T-cell (primary cell): ENCODE measurements at regions not wholly inside any gene's neighbourhood (a gene's known extent, or its start where the extent isn't known, plus 50 kb on each side); places are given as distances from the start of the nearest gene placed in this dataset.
A peak's percentile ranks its signal among the peaks of the same experiment; 100 is the strongest.

Experiments
- ATAC-seq, 4 experiments: fragments of 200-7000 bp in 3 of 4; fragments of 150-1000 bp in 1 of 4; cut with Tn5 transposase; replicated peaks in 1 of 4; 1 replicate in 3 of 4; 2 replicates in 1 of 4; pipeline ENCODE4 v1.10.0; 2021; ENCODE audit warnings: moderate library complexity in 3 of 4, mild to moderate bottlenecking in 2 of 4, moderate number of reproducible peaks in 1 of 4
- CTCF ChIA-PET, 2 donors: fragments of 300-600 bp; sonication (Branson Sonifier 250); formaldehyde crosslinking; loops; one replicate each; lab custom pipeline; 2022; ENCODE audit warnings: antibody characterized with exemption in 2 of 2; lab: Charles Lee
- POLR2A ChIA-PET, 2 donors: fragments of 300-600 bp; sonication (Branson Sonifier 250); formaldehyde crosslinking; loops; one replicate each; lab custom pipeline; 2022; ENCODE audit warnings: antibody characterized with exemption in 2 of 2; lab: Charles Lee
- DNase-seq, 35 experiments: peaks; one replicate each; pipeline versions ENCODE4 v3.0.0 to v3.0.0-alpha.2; 2013 to 2023
- H3K27ac ChIP-seq: one replicate; pipeline ENCODE4 v1.5.1; 2013; ENCODE audit warnings: low read length
- H3K27me3 ChIP-seq, 2 experiments: replicated peaks in 1 of 2; 1 replicate in 1 of 2; 2 replicates in 1 of 2; pipeline versions ENCODE4 v1.6.1 to v1.7.0; 2013; ENCODE audit warnings: low read length in 1 of 2, mixed read lengths in 1 of 2; ENCODE audit not compliant: control insufficient read depth in 2 of 2, insufficient read depth in 2 of 2; ENCODE audit errors: extremely low read depth in 1 of 2
- H3K36me3 ChIP-seq, 2 donors: 1 replicate in 1 of 2; 2 replicates in 1 of 2; pipeline versions ENCODE4 v1.6.1 to v1.7.0; 2013; ENCODE audit warnings: low read length in 1 of 2; ENCODE audit not compliant: control insufficient read depth in 2 of 2, insufficient read depth in 1 of 2; ENCODE audit errors: extremely low read depth in 1 of 2
- H3K4me1 ChIP-seq, 2 experiments: 1 replicate in 1 of 2; 2 replicates in 1 of 2; pipeline versions ENCODE4 v1.6.1 to v1.7.0; 2013; ENCODE audit warnings: low read length in 2 of 2, mixed read lengths in 1 of 2; ENCODE audit not compliant: insufficient read depth in 2 of 2, control insufficient read depth in 1 of 2; ENCODE audit errors: extremely low read depth in 1 of 2
- H3K4me3 ChIP-seq, 2 donors: 1 replicate in 1 of 2; 2 replicates in 1 of 2; pipeline versions ENCODE4 v1.5.1 to v1.7.0; 2013; ENCODE audit warnings: mild to moderate bottlenecking in 2 of 2, low read length in 1 of 2, moderate library complexity in 1 of 2; ENCODE audit not compliant: control insufficient read depth in 1 of 2; ENCODE audit errors: extremely low read depth in 1 of 2
- H3K9me3 ChIP-seq: 2 replicates; pipeline ENCODE4 v1.7.0; 2013
- H3K27ac Mint-ChIP-seq, 2 donors: one replicate each; pipeline ENCODE4 v1.8.0; 2020 to 2021; ENCODE audit warnings: mild to moderate bottlenecking in 2 of 2, mixed read lengths in 2 of 2
- H3K27me3 Mint-ChIP-seq, 2 donors: one replicate each; pipeline ENCODE4 v1.8.0; 2021 to 2022; ENCODE audit warnings: mixed read lengths in 2 of 2
- H3K36me3 Mint-ChIP-seq: one replicate; pipeline ENCODE4 v1.8.0; 2021; ENCODE audit warnings: mixed read lengths
- H3K4me1 Mint-ChIP-seq, 3 donors: one replicate each; pipeline ENCODE4 v1.8.0; 2020 to 2022; ENCODE audit warnings: mixed read lengths in 3 of 3, mild to moderate bottlenecking in 1 of 3
- H3K4me3 Mint-ChIP-seq, 3 donors: one replicate each; pipeline ENCODE4 v1.8.0; 2020 to 2022; ENCODE audit warnings: mild to moderate bottlenecking in 3 of 3, mixed read lengths in 3 of 3, moderate library complexity in 3 of 3
- H3K9me3 Mint-ChIP-seq, 3 donors: one replicate each; pipeline ENCODE4 v1.8.0; 2020 to 2022; ENCODE audit warnings: mixed read lengths in 3 of 3
- WGBS: methylation state at CpG from one replicate; pipeline ENCODE4 v1.1.5; 2013; ENCODE audit warnings: missing lambda C conversion rate; ENCODE audit not compliant: insufficient coverage; 5-methylcytosine and 5-hydroxymethylcytosine counted together

DNA sequence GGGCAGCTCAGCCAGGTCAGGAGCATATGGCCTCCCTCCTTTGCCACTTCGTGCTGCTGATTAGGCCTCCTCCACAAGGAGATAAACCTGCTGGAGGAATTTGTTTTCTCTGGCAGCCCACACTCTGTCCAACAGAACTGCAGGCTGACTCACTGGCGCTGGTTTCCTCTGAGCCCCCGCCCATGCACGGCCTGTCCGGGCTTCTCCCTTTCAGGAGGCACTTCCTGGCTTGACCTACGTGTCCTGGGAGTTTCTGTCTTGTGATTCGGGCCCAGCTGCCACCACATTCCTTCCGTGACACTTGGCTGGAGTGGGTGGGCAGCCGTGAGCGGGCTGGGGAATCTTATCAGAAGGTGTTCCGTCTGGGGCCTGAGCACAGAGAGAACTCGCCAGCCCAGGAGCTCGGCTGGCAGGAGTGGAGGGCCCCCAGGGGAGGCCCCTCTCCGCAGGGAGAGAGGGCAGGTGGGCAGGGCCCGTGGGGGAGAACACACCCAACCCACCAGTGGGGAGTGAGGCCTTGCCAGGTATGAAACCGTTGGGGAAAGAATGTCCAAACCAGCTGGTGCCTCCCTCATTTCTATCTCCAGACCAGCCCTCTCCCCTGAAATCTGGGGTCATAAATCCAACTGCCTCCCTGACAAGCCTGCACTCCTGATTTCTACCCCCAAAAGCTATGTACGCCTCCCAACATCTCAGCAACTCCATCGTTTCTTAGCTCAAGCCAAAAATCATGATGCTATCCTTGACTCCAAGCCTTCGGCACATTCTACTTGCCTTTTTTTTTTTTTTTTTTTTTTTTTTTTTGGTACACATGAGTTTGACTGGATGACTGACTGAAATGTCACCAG, 110.6 kb upstream of the MEF2A start:
- DNase-seq (peak in 1 of 35 experiments; percentile 11), ATAC-seq (no peak)
- H3K27ac ChIP-seq, result no peak overlapping the region
- no peak overlapping the region for H3K4me3 ChIP-seq
- no peaks in the 10 kb centered on the region for H3K36me3 ChIP-seq
- WGBS, result 62% methylated on average over 12 of the region's 19 CpGs
- Mint-ChIP-seq H3K36me3 (no peaks in the 10 kb centered on the region), H3K27me3 (no peaks in the 10 kb centered on the region), H3K4me3 (no peak overlapping the region), H3K9me3 (peaks cover 2 to 9% (median 6%) of the 10 kb centered on the region in 3 donors), H3K27ac (no peak overlapping the region), H3K4me1 (peaks cover 19 to 25% (median 22%) of the 10 kb centered on the region in 3 donors)
- ChIA-PET POLR2A (no interaction called here), CTCF (interaction anchor here in 1 of 2 donors (0.6 kb wide), 1 partner anchor 9 kb away, joined by 9 read pairs; no protein-coding TSS in a partner anchor)
- no peaks in the 10 kb centered on the region for H3K9me3 ChIP-seq
- peaks cover 14 to 35% of the 10 kb centered on the region in 2 experiments for H3K4me1 ChIP-seq
- H3K27me3 ChIP-seq, result peaks cover 0 to 27% of the 10 kb centered on the region in 2 experiments

DNA sequence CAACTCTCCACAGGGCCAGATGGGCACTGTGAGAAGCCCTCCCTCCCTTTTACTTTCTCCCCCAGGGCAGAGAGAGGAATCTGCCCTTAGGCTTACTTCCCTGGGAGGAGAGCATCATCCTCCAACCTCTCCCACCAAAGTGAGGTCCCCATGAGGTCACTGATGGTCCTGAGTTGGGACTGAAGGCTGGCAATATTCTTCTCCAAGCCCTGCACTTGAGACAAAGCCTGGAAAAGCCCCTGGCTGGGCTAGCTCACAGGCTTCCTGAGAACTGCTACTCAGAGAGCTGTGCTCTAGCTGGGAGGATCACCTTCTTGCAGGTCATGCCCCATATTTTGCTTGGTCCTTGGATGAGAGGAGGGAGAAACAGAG, 110.0 kb upstream of the MEF2A start:
- Mint-ChIP-seq H3K4me1 (peaks cover 13 to 19% (median 16%) of the 10 kb centered on the region in 3 donors), H3K4me3 (no peak overlapping the region), H3K36me3 (no peaks in the 10 kb centered on the region), H3K27me3 (no peaks in the 10 kb centered on the region), H3K9me3 (peaks cover 2 to 9% (median 6%) of the 10 kb centered on the region in 3 donors), H3K27ac (no peak overlapping the region)
- no peaks in the 10 kb centered on the region for H3K36me3 ChIP-seq
- no peaks in the 10 kb centered on the region for H3K9me3 ChIP-seq
- H3K4me1 ChIP-seq, result peaks cover 9 to 29% of the 10 kb centered on the region in 2 experiments
- ChIA-PET CTCF (interaction anchor here (0.6 kb wide), 2 partner anchors 8 to 241 kb away, joined by 4 to 9 read pairs; no protein-coding TSS in a partner anchor), POLR2A (no interaction called here)
- no peak for DNase-seq
- H3K27ac ChIP-seq, result no peak overlapping the region
- peaks cover 0 to 27% of the 10 kb centered on the region in 2 experiments for H3K27me3 ChIP-seq
- ATAC-seq, result no peak
- H3K4me3 ChIP-seq, result no peak overlapping the region

DNA sequence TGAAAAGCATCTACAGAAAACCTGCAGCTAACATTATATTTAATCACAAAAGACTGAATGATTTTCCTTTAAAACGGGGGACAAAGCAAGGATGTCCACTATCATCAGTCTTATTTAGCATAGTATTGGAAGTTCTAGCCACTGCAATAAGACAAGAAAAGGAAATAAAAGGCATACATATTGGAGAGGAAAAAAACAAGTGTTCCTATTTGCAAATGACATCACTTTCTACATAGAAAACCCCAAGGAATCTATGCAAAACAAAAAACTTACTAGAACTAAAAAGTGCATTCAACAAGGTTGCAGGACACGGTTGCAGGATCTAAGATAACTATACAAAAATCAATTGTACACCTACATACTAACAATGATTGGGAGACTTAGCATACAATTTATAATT, 101.6 kb upstream of the MEF2A start:
- WGBS, result no CpG with 5 or more reads among the region's 2 CpGs
- Mint-ChIP-seq H3K9me3 (peaks cover 17 to 30% (median 18%) of the 10 kb centered on the region in 3 donors), H3K4me1 (no peaks in the 10 kb centered on the region), H3K27ac (no peak overlapping the region), H3K4me3 (no peak overlapping the region), H3K27me3 (no peaks in the 10 kb centered on the region), H3K36me3 (no peaks in the 10 kb centered on the region)
- DNase-seq (no peak), ATAC-seq (no peak)
- Histone ChIP-seq H3K4me1 (no peaks in the 10 kb centered on the region), H3K27ac (no peak overlapping the region), H3K4me3 (no peak overlapping the region), H3K9me3 (no peaks in the 10 kb centered on the region), H3K36me3 (no peaks in the 10 kb centered on the region), H3K27me3 (no peaks in the 10 kb centered on the region)
- CTCF ChIA-PET, result interaction anchor here in 1 of 2 donors (0.6 kb wide), 1 partner anchor 9 kb away, joined by 9 read pairs; no protein-coding TSS in a partner anchor
- POLR2A ChIA-PET, result no interaction called here

DNA sequence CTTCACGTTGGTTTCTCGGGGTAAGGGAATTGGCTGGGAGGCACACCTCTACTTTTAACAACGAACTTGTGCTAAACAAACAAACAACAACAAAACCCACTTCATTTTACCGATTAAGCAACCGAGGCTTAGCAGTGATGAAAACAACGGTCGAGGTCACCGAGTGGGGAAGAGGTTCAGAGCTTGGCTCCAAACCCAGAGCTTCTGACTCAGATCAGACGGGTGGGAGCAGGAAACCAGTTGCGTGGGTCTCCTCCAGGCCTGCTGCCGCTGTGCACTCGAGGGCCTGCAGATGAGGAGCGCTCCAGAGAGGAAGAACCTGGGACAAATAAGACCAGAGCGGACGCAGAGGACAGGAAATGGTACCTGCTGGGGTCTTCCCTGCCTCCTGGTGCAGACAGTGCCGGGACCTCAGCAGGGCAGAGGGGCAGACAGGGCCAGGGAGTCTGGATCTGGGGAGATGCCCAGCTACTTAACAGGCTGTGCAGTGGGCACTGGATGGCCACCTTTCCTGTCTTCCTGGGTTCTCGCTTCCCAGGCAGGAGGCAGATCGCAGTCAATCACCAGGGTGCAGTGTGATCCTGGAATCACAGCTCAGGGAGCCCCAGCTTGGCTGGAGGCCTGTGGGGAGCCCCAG, 99.0 kb upstream of the MEF2A start:
- no peak overlapping the region for H3K4me3 ChIP-seq
- H3K27ac ChIP-seq, result no peak overlapping the region
- ChIA-PET POLR2A (no interaction called here), CTCF (no interaction called here)
- peaks cover 17 to 30% (median 18%) of the 10 kb centered on the region in 3 donors for H3K9me3 Mint-ChIP-seq
- H3K27ac Mint-ChIP-seq, result no peak overlapping the region
- H3K27me3 Mint-ChIP-seq, result no peaks in the 10 kb centered on the region
- H3K9me3 ChIP-seq, result no peaks in the 10 kb centered on the region
- ATAC-seq (no peak), DNase-seq (no peak)
- no peaks in the 10 kb centered on the region for H3K4me1 ChIP-seq
- no peak overlapping the region for H3K4me3 Mint-ChIP-seq
- 89% methylated on average over 16 of the region's 18 CpGs for WGBS
- H3K36me3 ChIP-seq, result no peaks in the 10 kb centered on the region
- H3K27me3 ChIP-seq, result no peaks in the 10 kb centered on the region
- no peaks in the 10 kb centered on the region for H3K4me1 Mint-ChIP-seq
- no peaks in the 10 kb centered on the region for H3K36me3 Mint-ChIP-seq

DNA sequence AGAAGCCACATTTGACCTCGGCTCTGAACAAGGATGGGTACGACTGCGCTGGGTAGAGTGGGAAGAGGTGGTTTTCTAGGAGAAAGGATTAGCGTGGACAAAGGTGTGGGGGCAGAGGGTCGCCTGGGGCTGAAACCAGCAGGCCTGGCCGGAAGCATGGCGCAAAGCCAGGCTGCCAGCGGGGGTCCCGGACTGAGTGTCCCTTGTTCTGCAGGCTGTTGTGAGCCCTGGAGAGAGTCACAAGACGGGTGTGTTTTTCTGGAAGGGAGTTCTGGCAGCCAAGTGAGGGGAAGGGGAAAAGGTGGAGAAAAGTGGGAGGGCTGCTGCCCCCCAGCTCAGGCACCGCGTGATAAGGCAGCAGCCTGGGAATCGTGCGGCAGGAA, 98.5 kb upstream of the MEF2A start:
- no peak for ATAC-seq
- Histone ChIP-seq H3K27me3 (no peaks in the 10 kb centered on the region), H3K4me1 (no peaks in the 10 kb centered on the region), H3K36me3 (no peaks in the 10 kb centered on the region), H3K9me3 (no peaks in the 10 kb centered on the region), H3K27ac (no peak overlapping the region), H3K4me3 (no peak overlapping the region)
- no peaks in the 10 kb centered on the region for H3K27me3 Mint-ChIP-seq
- no peak overlapping the region for H3K4me3 Mint-ChIP-seq
- no peaks in the 10 kb centered on the region for H3K36me3 Mint-ChIP-seq
- 91% methylated on average over 14 of the region's 14 CpGs for whole genome bisulfite sequencing
- ChIA-PET POLR2A (no interaction called here), CTCF (no interaction called here)
- peak in 1 of 35 experiments; percentile 17 for DNase-seq
- no peaks in the 10 kb centered on the region for H3K4me1 Mint-ChIP-seq
- peaks cover 12 to 27% (median 17%) of the 10 kb centered on the region in 3 donors for H3K9me3 Mint-ChIP-seq
- no peak overlapping the region for H3K27ac Mint-ChIP-seq

DNA sequence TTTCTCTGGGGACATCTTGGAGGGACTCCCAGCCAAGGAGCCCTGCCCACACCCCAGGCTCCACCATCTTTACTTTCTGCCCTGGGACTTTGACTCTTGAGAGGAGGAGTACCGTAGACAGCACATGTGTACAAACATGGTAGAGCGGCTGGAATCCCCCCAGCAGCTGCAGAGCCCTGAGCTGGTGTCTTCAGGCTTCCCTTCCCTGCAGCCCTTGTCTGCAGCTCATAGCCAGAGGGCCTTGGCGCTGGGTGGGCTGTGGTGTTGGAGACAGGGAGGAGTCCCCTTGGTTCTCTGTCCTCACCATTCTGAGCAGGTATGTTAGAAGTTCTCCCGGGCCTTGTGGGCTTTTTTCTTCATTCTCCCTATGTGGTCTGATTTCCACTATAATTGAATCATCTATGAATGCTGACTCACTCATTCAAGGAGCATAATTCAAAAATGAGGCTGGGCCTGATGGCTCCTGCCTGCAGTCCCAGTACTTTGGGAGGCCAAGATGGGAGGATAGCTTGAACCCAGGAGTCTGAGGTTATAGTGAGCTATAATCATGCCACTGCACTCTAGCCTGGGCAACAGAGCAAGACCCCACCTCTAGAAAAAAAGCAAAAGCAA, 97.8 kb upstream of the MEF2A start:
- 100% methylated on average over 2 of the region's 4 CpGs for WGBS
- peaks cover 0 to 5% of the 10 kb centered on the region in 2 experiments for H3K4me1 ChIP-seq
- no peaks in the 10 kb centered on the region for H3K9me3 ChIP-seq
- H3K36me3 ChIP-seq, result no peaks in the 10 kb centered on the region
- peaks cover 6 to 20% (median 11%) of the 10 kb centered on the region in 3 donors for H3K9me3 Mint-ChIP-seq
- peaks cover 0 to 4% (median 0%) of the 10 kb centered on the region in 3 donors for H3K4me1 Mint-ChIP-seq
- CTCF ChIA-PET, result no interaction called here
- DNase-seq, result peak in 1 of 35 experiments; percentile 14
- no peak overlapping the region for H3K27ac ChIP-seq
- H3K27me3 ChIP-seq, result peaks cover 0 to 3% of the 10 kb centered on the region in 2 experiments
- H3K27me3 Mint-ChIP-seq, result no peaks in the 10 kb centered on the region
- H3K4me3 Mint-ChIP-seq, result no peak overlapping the region
- peak overlapping the region in 1 of 2 donors; percentile 56 for H3K27ac Mint-ChIP-seq
- ATAC-seq, result no peak
- H3K4me3 ChIP-seq, result no peak overlapping the region
- H3K36me3 Mint-ChIP-seq, result no peaks in the 10 kb centered on the region
- POLR2A ChIA-PET, result no interaction called here
